ENCODE measurements at regions not wholly inside any gene's neighbourhood (a gene's known extent, or its start where the extent isn't known, plus 50 kb on each side); places are given as distances from the start of the nearest gene placed in this dataset.

- DNase-seq (ENCODE audit: low read depth) = no peak
Observed at GRCh38 chr14:98888927-98889835, 382.8 kb downstream of the BCL11B start.

- DNase-seq (ENCODE audit: low read depth) = no peak
Observed at GRCh38 chr14:98889836-98890185, 382.2 kb downstream of the BCL11B start.

GRCh38 chr14:98890556-98891340, 381.2 kb downstream of the BCL11B start:
- DNase-seq (ENCODE audit: low read depth) = no peak

GRCh38 chr14:98893675-98894074, 378.3 kb downstream of the BCL11B start:
- DNase-seq (ENCODE audit: low read depth) = no peak

- no peak for DNase-seq (ENCODE audit: low read depth)
Observed at GRCh38 chr14:98894600-98894999, 377.4 kb downstream of the BCL11B start.

GRCh38 chr14:98896449-98896848, 375.5 kb downstream of the BCL11B start:
- no peak for DNase-seq (ENCODE audit: low read depth)

GRCh38 chr14:98897605-98898309, 374.2 kb downstream of the BCL11B start:
- DNase-seq (ENCODE audit: low read depth) = no peak

GRCh38 chr14:98899441-98899840, 372.6 kb downstream of the BCL11B start:
- no peak for DNase-seq (ENCODE audit: low read depth)

GRCh38 chr14:98900236-98900635, 371.8 kb downstream of the BCL11B start:
- no peak for DNase-seq (ENCODE audit: low read depth)

GRCh38 chr14:98900798-98901197, 371.2 kb downstream of the BCL11B start:
- no peak for DNase-seq (ENCODE audit: low read depth)

GRCh38 chr14:98901511-98902205, 370.3 kb downstream of the BCL11B start:
- DNase-seq (ENCODE audit: low read depth) = no peak

- no peak for DNase-seq (ENCODE audit: low read depth)
Observed at GRCh38 chr14:98903371-98903770, 368.6 kb downstream of the BCL11B start.

- no peak for DNase-seq (ENCODE audit: low read depth)
Observed at GRCh38 chr14:98904677-98905076, 367.3 kb downstream of the BCL11B start.

GRCh38 chr14:98906123-98906995, 365.6 kb downstream of the BCL11B start:
- no peak for DNase-seq (ENCODE audit: low read depth)

GRCh38 chr14:98907271-98907670, 364.7 kb downstream of the BCL11B start:
- DNase-seq (ENCODE audit: low read depth) = no peak

- DNase-seq (ENCODE audit: low read depth) = no peak
Observed at GRCh38 chr14:98908050-98908449, 363.9 kb downstream of the BCL11B start.

GRCh38 chr14:98909251-98909944, 362.6 kb downstream of the BCL11B start:
- DNase-seq (ENCODE audit: low read depth) = no peak

GRCh38 chr14:98910061-98910460, 361.9 kb downstream of the BCL11B start:
- no peak for DNase-seq (ENCODE audit: low read depth)

GRCh38 chr14:98912655-98913054, 359.3 kb downstream of the BCL11B start:
- DNase-seq (ENCODE audit: low read depth) = no peak

Measured in myocyte (in vitro differentiated cells).